Common myeloid progenitor, CD34-positive (primary cell): ENCODE measurements at regions not wholly inside any gene's neighbourhood (a gene's known extent, or its start where the extent isn't known, plus 50 kb on each side); places are given as distances from the start of the nearest gene placed in this dataset.
A peak's percentile ranks its signal among the peaks of the same experiment; 100 is the strongest.

Experiments used
- CTCF ChIA-PET: fragments of 350-600 bp; sonication (Branson Sonifier 250); formaldehyde crosslinking; loops from one replicate; lab custom pipeline; 2021; ENCODE audit warnings: antibody characterized with exemption; lab: Charles Lee
- POLR2A ChIA-PET: fragments of 350-600 bp; sonication (Branson Sonifier 250); formaldehyde crosslinking; loops from one replicate; lab custom pipeline; 2021; ENCODE audit warnings: antibody characterized with exemption; lab: Charles Lee
- DNase-seq, 3 donors: peaks; one replicate each; pipeline versions ENCODE4 v3.0.0 to v3.0.0-alpha.2; 2013
- H3K27ac ChIP-seq, 2 experiments: 1 replicate in 1 of 2; 2 replicates in 1 of 2; pipeline ENCODE4 v1.7.0; 2013; ENCODE audit warnings: inconsistent platforms in 2 of 2, low read length in 2 of 2, mild to moderate bottlenecking in 2 of 2, low read depth in 1 of 2, moderate library complexity in 1 of 2; ENCODE audit not compliant: severe bottlenecking in 2 of 2, insufficient read depth in 1 of 2, poor library complexity in 1 of 2
- H3K27me3 ChIP-seq, 5 experiments: replicated peaks in 2 of 5; 1 replicate in 3 of 5; 2 replicates in 2 of 5; pipeline versions ENCODE4 v1.6.1 to v1.7.0; 2013; ENCODE audit warnings: low read length in 4 of 5, mild to moderate bottlenecking in 2 of 5, moderate library complexity in 2 of 5, inconsistent platforms in 1 of 5; ENCODE audit not compliant: insufficient read depth in 5 of 5, control insufficient read depth in 4 of 5
- H3K36me3 ChIP-seq, 4 experiments: 1 replicate in 2 of 4; 2 replicates in 2 of 4; pipeline versions ENCODE4 v1.6.1 to v1.7.0; 2013; ENCODE audit warnings: low read length in 3 of 4, control low read depth in 1 of 4, mild to moderate bottlenecking in 1 of 4; ENCODE audit not compliant: control insufficient read depth in 4 of 4, insufficient read depth in 4 of 4
- H3K4me1 ChIP-seq, 4 experiments: 1 replicate in 3 of 4; 2 replicates in 1 of 4; pipeline versions ENCODE4 v1.6.1 to v1.7.1; 2013; ENCODE audit warnings: low read length in 3 of 4, mild to moderate bottlenecking in 3 of 4, control low read depth in 1 of 4, inconsistent platforms in 1 of 4, moderate library complexity in 1 of 4; ENCODE audit not compliant: control insufficient read depth in 4 of 4, insufficient read depth in 4 of 4; ENCODE audit errors: control extremely low read depth in 1 of 4
- H3K4me3 ChIP-seq, 7 experiments: 1 replicate in 4 of 7; 2 replicates in 3 of 7; pipeline versions ENCODE4 v1.5.1 to v1.7.0; 2013; ENCODE audit warnings: mild to moderate bottlenecking in 7 of 7, low read length in 6 of 7, moderate library complexity in 6 of 7, inconsistent platforms in 2 of 7, low read depth in 2 of 7, control low read depth in 1 of 7; ENCODE audit not compliant: insufficient read depth in 4 of 7, control insufficient read depth in 1 of 7; ENCODE audit errors: extremely low read depth in 1 of 7
- H3K9me3 ChIP-seq, 5 experiments: 1 replicate in 4 of 5; 2 replicates in 1 of 5; pipeline versions ENCODE4 v1.6.1 to v1.7.1; 2013; ENCODE audit warnings: low read length in 4 of 5, mild to moderate bottlenecking in 2 of 5, inconsistent platforms in 1 of 5, low read depth in 1 of 5, moderate library complexity in 1 of 5; ENCODE audit not compliant: control insufficient read depth in 4 of 5, insufficient read depth in 2 of 5; ENCODE audit errors: control extremely low read depth in 1 of 5
- WGBS: methylation state at CpG from one replicate; pipeline ENCODE4 v1.1.5; 2013; ENCODE audit not compliant: insufficient coverage; 5-methylcytosine and 5-hydroxymethylcytosine counted together

GRCh38 chr14:53331921-53332320, 178.8 kb upstream of the DDHD1 start:
- CTCF ChIA-PET = interaction anchor here (0.7 kb wide), 1 partner anchor 81 kb away, joined by 3 read pairs; no protein-coding TSS in a partner anchor
- no peaks in the 10 kb centered on the region for H3K27me3 ChIP-seq
- POLR2A ChIA-PET = no interaction called here
- H3K4me1 ChIP-seq = no peaks in the 10 kb centered on the region
- H3K4me3 ChIP-seq = no peak overlapping the region
- DNase-seq = no peak
- no peaks in the 10 kb centered on the region for H3K36me3 ChIP-seq
- no peaks in the 10 kb centered on the region for H3K9me3 ChIP-seq
- no peak overlapping the region for H3K27ac ChIP-seq
- WGBS = 83% methylated on average over 1 of the region's 1 CpG

GRCh38 chr14:53331247-53331646, 178.1 kb upstream of the DDHD1 start:
- Histone ChIP-seq H3K9me3 (no peaks in the 10 kb centered on the region), H3K36me3 (no peaks in the 10 kb centered on the region), H3K4me1 (no peaks in the 10 kb centered on the region), H3K4me3 (no peak overlapping the region), H3K27ac (no peak overlapping the region), H3K27me3 (no peaks in the 10 kb centered on the region)
- WGBS = 100% methylated on average over 1 of the region's 1 CpG
- DNase-seq = no peak
- ChIA-PET POLR2A (interaction anchor here (0.5 kb wide), 1 partner anchor 968 kb away, joined by 3 read pairs; no protein-coding TSS in a partner anchor), CTCF (no interaction called here)

- H3K4me3 ChIP-seq = no peak overlapping the region
- no peaks in the 10 kb centered on the region for H3K27me3 ChIP-seq
- no peak for DNase-seq
- ChIA-PET POLR2A (interaction anchor here (0.5 kb wide), 1 partner anchor 967 kb away, joined by 3 read pairs; no protein-coding TSS in a partner anchor), CTCF (no interaction called here)
- H3K9me3 ChIP-seq = no peaks in the 10 kb centered on the region
- 100% methylated on average over 1 of the region's 3 CpGs for WGBS
- H3K27ac ChIP-seq = no peak overlapping the region
- no peaks in the 10 kb centered on the region for H3K4me1 ChIP-seq
- no peaks in the 10 kb centered on the region for H3K36me3 ChIP-seq
These were observed 177.3 kb upstream of the DDHD1 start for GRCh38 chr14:53330441-53330840.

- H3K9me3 ChIP-seq = no peaks in the 10 kb centered on the region
- no peak overlapping the region for H3K27ac ChIP-seq
- H3K4me1 ChIP-seq = no peaks in the 10 kb centered on the region
- no peaks in the 10 kb centered on the region for H3K36me3 ChIP-seq
- no peaks in the 10 kb centered on the region for H3K27me3 ChIP-seq
- ChIA-PET POLR2A (no interaction called here), CTCF (interaction anchor here (0.6 kb wide), 1 partner anchor 33 kb away, joined by 3 read pairs; no protein-coding TSS in a partner anchor)
- DNase-seq = no peak
- H3K4me3 ChIP-seq = no peak overlapping the region
- WGBS = 100% methylated on average over 2 of the region's 5 CpGs
These were observed 175.7 kb upstream of the DDHD1 start for GRCh38 chr14:53328841-53329240.

GRCh38 chr14:53327716-53328115, 174.6 kb upstream of the DDHD1 start:
- Histone ChIP-seq H3K4me3 (no peak overlapping the region), H3K9me3 (no peaks in the 10 kb centered on the region), H3K36me3 (no peaks in the 10 kb centered on the region), H3K4me1 (no peaks in the 10 kb centered on the region), H3K27me3 (no peaks in the 10 kb centered on the region), H3K27ac (no peak overlapping the region)
- POLR2A ChIA-PET = no interaction called here
- WGBS = 100% methylated on average over 1 of the region's 1 CpG
- DNase-seq = no peak
- CTCF ChIA-PET = no interaction called here

GRCh38 chr14:53325176-53325806, 172.2 kb upstream of the DDHD1 start:
- Histone ChIP-seq H3K4me3 (no peak overlapping the region), H3K27me3 (no peaks in the 10 kb centered on the region), H3K9me3 (no peaks in the 10 kb centered on the region), H3K4me1 (no peaks in the 10 kb centered on the region), H3K36me3 (no peaks in the 10 kb centered on the region), H3K27ac (no peak overlapping the region)
- ChIA-PET CTCF (interaction anchor here (0.7 to 2.1 kb wide), 4 partner anchors 10 to 304 kb away, joined by 3 to 19 read pairs (median 6); no protein-coding TSS in a partner anchor), POLR2A (no interaction called here)
- DNase-seq = peak in 2 of 3 donors; percentile 16 to 24

GRCh38 chr14:53316504-53316903, 163.4 kb upstream of the DDHD1 start:
- H3K9me3 ChIP-seq = peaks cover 0 to 20% (median 16%) of the 10 kb centered on the region in 5 experiments
- H3K4me1 ChIP-seq = no peaks in the 10 kb centered on the region
- H3K4me3 ChIP-seq = no peak overlapping the region
- ChIA-PET CTCF (interaction anchor here (0.9 to 2.6 kb wide), 4 partner anchors 9 to 20 kb away, joined by 3 to 8 read pairs (median 3); no protein-coding TSS in a partner anchor), POLR2A (no interaction called here)
- H3K27me3 ChIP-seq = no peaks in the 10 kb centered on the region
- no peak overlapping the region for H3K27ac ChIP-seq
- DNase-seq = no peak
- H3K36me3 ChIP-seq = peaks cover 0 to 3% (median 1%) of the 10 kb centered on the region in 4 experiments
- 100% methylated on average over 2 of the region's 5 CpGs for WGBS
